Central memory CD8-positive, alpha-beta T cell (primary cell): ENCODE measurements at regions not wholly inside any gene's neighbourhood (a gene's known extent, or its start where the extent isn't known, plus 50 kb on each side); places are given as distances from the start of the nearest gene placed in this dataset.

Experiments used
- ATAC-seq: fragments of 150-1000 bp; cut with Tn5 transposase; replicated peaks from 2 replicates; pipeline ENCODE4 v1.10.0; 2022; ENCODE audit warnings: mild to moderate bottlenecking, moderate FRiP score, moderate number of reproducible peaks; ENCODE audit not compliant: poor library complexity, severe bottlenecking; ENCODE audit errors: extremely low read depth
- DNase-seq, 2 donors: peaks; one replicate each; pipeline ENCODE4 v3.0.0; 2021; ENCODE audit warnings: low spot score in 2 of 2
- H3K27ac Mint-ChIP-seq: one replicate; pipeline ENCODE4 v1.8.0; 2022; ENCODE audit warnings: low read depth, mild to moderate bottlenecking, moderate library complexity, mixed read lengths
- H3K27me3 Mint-ChIP-seq: one replicate; pipeline ENCODE4 v1.8.0; 2022; ENCODE audit warnings: mixed read lengths
- H3K36me3 Mint-ChIP-seq: one replicate; pipeline ENCODE4 v1.8.0; 2022; ENCODE audit warnings: mild to moderate bottlenecking, moderate library complexity, mixed read lengths; ENCODE audit not compliant: insufficient read depth
- H3K4me1 Mint-ChIP-seq: one replicate; pipeline ENCODE4 v1.8.0; 2022; ENCODE audit warnings: mixed read lengths
- H3K4me3 Mint-ChIP-seq: one replicate; pipeline ENCODE4 v1.8.0; 2022; ENCODE audit warnings: mild to moderate bottlenecking, moderate library complexity, mixed read lengths
- H3K9me3 Mint-ChIP-seq: one replicate; pipeline ENCODE4 v1.8.0; 2022; ENCODE audit warnings: mixed read lengths

DNA sequence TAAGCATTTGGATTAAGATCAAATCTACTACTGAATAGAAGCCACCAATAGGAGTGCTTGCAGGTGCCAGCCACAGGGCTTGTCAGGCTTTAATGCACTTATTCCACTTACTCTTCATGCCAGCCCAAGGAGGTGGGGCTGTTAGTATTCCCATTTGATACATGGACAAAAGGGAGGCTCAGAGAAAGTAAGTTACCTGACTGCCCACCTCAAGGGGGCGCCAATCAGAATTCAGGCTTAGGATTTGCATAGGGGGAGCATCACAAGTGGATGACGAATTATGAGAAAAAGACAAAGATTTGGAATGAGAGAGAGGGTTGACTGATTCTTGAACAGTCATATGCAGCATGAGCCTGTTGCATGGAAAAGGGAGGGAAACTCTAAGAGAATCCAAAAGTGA is 188.4 kb upstream of the TSHZ2 start:
- H3K27ac Mint-ChIP-seq, result no peak overlapping the region
- peaks cover 43% of the 10 kb centered on the region for H3K27me3 Mint-ChIP-seq
- H3K9me3 Mint-ChIP-seq, result no peaks in the 10 kb centered on the region
- ATAC-seq (no peak), DNase-seq (no peak)
- H3K4me1 Mint-ChIP-seq, result no peaks in the 10 kb centered on the region
- H3K4me3 Mint-ChIP-seq, result no peak overlapping the region
- no peaks in the 10 kb centered on the region for H3K36me3 Mint-ChIP-seq

DNA sequence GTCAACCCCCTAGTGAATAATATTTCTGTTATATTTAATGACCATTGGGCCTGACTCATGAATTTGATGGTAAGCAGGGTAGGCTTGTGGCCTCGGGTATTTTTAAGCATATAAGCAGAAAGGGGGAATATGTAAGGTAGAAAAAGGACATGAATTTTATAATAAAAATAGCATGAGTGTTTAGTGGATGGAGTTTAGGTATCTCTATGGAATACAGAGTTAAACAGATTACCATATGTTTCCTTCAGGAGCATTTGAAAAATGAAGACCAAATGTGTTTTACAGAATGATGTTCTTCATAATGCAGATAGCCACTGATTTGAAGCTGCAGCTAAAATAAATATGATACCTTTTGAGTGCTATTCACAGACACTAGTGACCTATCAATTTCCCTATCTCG is 191.7 kb upstream of the TSHZ2 start:
- no peak overlapping the region for H3K27ac Mint-ChIP-seq
- no peaks in the 10 kb centered on the region for H3K36me3 Mint-ChIP-seq
- H3K4me3 Mint-ChIP-seq, result no peak overlapping the region
- ATAC-seq (no peak), DNase-seq (no peak)
- no peaks in the 10 kb centered on the region for H3K9me3 Mint-ChIP-seq
- H3K4me1 Mint-ChIP-seq, result no peaks in the 10 kb centered on the region
- peaks cover 40% of the 10 kb centered on the region for H3K27me3 Mint-ChIP-seq

DNA sequence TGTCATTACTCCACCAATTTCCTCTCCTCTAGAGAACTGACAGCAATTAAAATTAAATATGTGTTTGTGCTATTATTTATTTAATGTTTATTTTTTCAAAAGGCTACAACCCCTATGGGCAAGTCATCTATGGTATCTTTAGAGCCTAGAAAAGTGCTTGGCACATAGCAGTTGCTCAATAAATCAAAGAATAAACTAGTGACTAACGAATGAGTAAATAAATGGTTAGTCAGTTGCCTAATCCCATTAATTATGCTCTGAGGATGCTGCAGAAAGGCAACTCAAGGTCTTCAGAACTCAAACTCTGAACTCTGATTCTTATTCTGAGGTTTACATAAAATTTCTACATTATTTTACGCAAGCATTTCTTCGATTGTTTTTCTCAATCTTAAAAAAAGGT is 193.0 kb upstream of the TSHZ2 start:
- Mint-ChIP-seq H3K4me3 (no peak overlapping the region), H3K36me3 (no peaks in the 10 kb centered on the region), H3K27me3 (peaks cover 40% of the 10 kb centered on the region), H3K4me1 (no peaks in the 10 kb centered on the region), H3K9me3 (no peaks in the 10 kb centered on the region), H3K27ac (no peak overlapping the region)
- DNase-seq (no peak), ATAC-seq (no peak)

DNA sequence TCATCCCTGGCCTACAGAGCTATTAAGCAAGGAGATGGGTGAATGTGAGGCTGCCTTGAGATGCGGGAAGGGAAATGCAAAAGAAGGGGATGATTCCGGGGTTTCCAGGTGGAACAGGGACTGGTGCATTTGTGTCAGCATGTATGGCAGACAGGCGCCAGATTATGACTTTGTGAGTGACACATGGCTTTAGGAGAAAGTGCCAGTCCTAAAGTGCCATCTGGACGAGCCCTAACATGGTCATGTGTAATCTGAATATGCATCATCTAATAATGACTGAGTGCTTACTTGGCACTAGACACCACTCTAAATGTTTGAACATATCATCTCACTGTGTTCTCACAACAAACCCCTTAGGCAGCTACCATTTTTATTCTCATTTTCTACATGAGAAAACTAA is 195.0 kb upstream of the TSHZ2 start:
- no peak overlapping the region for H3K4me3 Mint-ChIP-seq
- H3K9me3 Mint-ChIP-seq, result no peaks in the 10 kb centered on the region
- no peaks in the 10 kb centered on the region for H3K4me1 Mint-ChIP-seq
- ATAC-seq (no peak), DNase-seq (no peak)
- no peaks in the 10 kb centered on the region for H3K36me3 Mint-ChIP-seq
- peaks cover 49% of the 10 kb centered on the region for H3K27me3 Mint-ChIP-seq
- H3K27ac Mint-ChIP-seq, result no peak overlapping the region

DNA sequence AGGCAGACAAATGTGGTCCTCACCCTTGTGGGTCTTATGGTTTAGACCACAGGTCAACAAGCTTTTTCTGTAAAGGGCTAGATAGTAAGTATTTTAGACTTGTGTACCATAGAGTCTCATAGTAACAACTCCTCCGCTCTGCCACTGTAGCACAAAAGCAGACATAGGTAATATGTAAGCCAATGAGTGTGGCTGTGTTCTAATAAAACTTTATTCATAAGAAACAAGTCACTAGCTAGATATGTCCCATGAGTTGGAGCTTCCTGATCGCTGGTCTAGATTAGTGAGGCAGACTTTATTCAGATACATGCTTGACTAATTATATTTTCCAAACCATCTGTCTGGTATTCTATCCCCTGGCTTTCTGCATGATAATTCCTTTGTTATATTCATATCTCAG is 196.4 kb upstream of the TSHZ2 start:
- no peak overlapping the region for H3K27ac Mint-ChIP-seq
- no peak overlapping the region for H3K4me3 Mint-ChIP-seq
- no peaks in the 10 kb centered on the region for H3K36me3 Mint-ChIP-seq
- H3K9me3 Mint-ChIP-seq, result no peaks in the 10 kb centered on the region
- ATAC-seq (no peak), DNase-seq (no peak)
- no peaks in the 10 kb centered on the region for H3K4me1 Mint-ChIP-seq
- peaks cover 49% of the 10 kb centered on the region for H3K27me3 Mint-ChIP-seq

DNA sequence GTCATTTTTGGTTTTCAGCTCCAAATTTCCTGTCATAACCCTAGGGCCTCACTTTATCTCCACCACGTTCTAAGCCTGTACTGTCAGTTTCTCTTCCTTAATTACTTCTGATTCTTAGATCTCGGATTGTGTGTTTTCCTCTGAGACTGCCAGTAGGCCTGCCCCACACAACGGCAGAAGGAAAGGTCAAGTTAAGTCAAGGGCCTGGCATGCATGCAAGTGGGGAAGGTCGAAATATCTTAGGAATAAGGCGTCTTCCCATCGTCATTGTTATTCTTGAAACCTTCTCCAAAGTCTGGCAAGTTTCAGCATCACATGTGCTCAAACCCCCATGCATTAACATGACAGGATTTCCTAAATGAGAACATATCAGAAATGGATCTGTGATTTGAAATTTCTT is 203.5 kb upstream of the TSHZ2 start:
- no peak for DNase-seq
- Mint-ChIP-seq H3K27ac (no peak overlapping the region), H3K4me1 (no peaks in the 10 kb centered on the region)

DNA sequence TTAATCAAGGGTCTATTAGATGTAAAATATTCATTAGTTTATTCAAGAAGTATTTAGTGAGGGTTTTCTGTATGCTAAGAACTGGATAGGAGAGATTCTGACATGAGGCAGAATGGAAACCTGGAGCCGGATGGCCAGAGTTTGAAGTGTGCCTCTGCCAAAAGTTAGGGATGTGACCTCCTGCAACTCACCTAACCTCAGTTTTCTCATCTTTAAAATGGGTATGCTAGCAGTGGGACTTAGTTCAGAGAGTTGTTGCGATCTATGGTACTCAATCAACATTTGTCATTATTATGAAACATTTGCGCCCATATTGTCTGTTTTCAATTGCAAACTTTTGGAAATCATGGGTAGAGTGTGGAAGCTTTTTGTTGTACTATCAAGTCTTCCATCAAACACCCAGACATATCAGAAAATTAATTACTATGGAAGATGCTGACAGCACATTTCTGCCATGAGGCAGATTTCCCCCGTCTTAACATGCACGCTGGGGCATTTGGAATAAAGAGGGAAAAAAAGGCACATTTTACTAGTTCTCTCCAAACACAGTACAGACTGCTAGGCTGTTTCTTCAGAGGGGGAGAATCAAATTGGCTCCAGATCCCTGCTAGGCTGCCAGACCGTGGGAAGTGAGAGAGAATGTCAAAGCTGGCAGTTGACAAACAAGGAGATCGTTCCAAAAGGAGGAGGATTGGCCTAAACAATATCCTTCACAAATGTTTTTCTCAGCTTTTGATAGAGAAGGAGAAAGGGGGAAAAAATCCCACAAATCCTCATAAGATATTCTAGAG is 205.3 kb upstream of the TSHZ2 start:
- Mint-ChIP-seq H3K9me3 (no peaks in the 10 kb centered on the region), H3K27ac (no peak overlapping the region), H3K4me3 (no peak overlapping the region), H3K27me3 (peaks cover 8% of the 10 kb centered on the region), H3K36me3 (no peaks in the 10 kb centered on the region), H3K4me1 (no peaks in the 10 kb centered on the region)
- DNase-seq (no peak), ATAC-seq (no peak)

More for the DNA sequence above, 203.5 kb upstream of the TSHZ2 start:
- Mint-ChIP-seq H3K4me3 (no peak overlapping the region), H3K36me3 (no peaks in the 10 kb centered on the region), H3K9me3 (no peaks in the 10 kb centered on the region), H3K27me3 (peaks cover 17% of the 10 kb centered on the region)
- ATAC-seq, result no peak

DNA sequence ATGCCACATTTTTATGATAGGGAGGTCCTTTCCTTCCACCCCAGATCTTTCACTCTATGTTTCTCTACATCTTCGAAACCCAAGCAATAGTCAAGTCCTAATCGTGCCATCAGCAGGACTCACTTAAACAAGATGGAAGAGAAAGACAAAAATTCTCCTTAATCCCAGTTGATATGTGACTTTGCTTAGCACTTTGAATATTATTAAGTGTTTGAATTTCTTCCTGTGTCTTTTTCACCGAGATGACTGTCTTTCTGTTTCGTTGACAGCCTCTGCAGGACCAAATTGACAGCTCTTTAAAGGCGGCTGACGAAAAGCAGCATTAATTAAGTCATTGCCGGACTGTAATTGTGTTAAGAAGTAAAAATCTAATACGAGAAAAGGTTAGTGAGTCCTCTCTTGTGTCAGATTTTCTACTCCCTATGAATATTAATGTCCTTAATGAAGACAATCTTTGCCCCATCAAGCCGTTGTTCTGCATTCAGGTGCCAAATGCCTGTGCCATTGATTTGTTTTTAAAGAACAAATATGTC is 208.8 kb upstream of the TSHZ2 start:
- Mint-ChIP-seq H3K9me3 (no peaks in the 10 kb centered on the region), H3K4me3 (no peak overlapping the region), H3K27ac (no peak overlapping the region), H3K4me1 (no peaks in the 10 kb centered on the region), H3K27me3 (peaks cover 8% of the 10 kb centered on the region), H3K36me3 (no peaks in the 10 kb centered on the region)
- DNase-seq, result no peak
- ATAC-seq, result no peak

DNA sequence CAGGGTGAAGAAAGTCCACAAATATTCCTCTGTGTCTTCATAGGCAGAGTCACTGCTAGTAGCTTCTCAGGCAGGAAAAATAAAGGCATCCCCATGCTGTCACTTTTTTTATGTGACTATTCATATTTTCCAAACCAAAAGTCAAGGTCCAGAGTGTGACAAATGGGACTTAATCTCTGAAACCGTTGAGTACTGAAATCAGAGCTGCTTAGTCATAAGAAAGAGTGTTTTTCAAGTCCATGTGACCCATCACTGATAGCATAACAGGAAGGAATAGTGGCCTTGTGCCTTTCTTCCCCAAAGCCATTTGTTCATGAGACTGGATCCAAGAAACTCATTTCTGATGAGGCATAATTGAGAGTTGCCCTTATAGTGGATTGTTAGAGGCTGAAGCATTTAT is 210.3 kb upstream of the TSHZ2 start:
- ATAC-seq, result no peak
- H3K4me3 Mint-ChIP-seq, result no peak overlapping the region
- H3K4me1 Mint-ChIP-seq, result no peaks in the 10 kb centered on the region
- H3K36me3 Mint-ChIP-seq, result no peaks in the 10 kb centered on the region
- peaks cover 3% of the 10 kb centered on the region for H3K27me3 Mint-ChIP-seq
- no peak overlapping the region for H3K27ac Mint-ChIP-seq
- no peaks in the 10 kb centered on the region for H3K9me3 Mint-ChIP-seq
- DNase-seq, result no peak

DNA sequence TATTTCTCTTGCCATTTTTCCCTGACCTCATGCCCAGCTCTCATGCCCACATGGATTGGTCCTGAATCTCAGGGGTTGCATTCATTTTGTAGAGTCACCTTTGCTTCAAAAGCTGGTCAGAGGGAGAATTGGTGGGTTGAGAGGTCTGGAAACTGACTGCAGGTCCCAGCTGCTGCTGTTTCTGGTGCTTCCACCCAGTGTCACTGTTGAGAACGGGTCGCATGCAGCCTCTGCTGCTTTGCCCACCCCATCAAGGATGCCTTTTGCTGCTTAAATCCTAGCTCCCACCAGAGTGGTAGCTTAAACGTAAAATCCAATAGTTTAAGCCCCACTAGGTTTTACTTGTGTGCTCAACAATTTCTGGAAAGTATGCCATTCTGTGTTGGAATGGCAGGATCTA is 211.4 kb upstream of the TSHZ2 start:
- Mint-ChIP-seq H3K27me3 (no peaks in the 10 kb centered on the region), H3K4me3 (no peak overlapping the region), H3K27ac (no peak overlapping the region), H3K4me1 (no peaks in the 10 kb centered on the region), H3K36me3 (no peaks in the 10 kb centered on the region), H3K9me3 (no peaks in the 10 kb centered on the region)
- DNase-seq (no peak), ATAC-seq (no peak)

DNA sequence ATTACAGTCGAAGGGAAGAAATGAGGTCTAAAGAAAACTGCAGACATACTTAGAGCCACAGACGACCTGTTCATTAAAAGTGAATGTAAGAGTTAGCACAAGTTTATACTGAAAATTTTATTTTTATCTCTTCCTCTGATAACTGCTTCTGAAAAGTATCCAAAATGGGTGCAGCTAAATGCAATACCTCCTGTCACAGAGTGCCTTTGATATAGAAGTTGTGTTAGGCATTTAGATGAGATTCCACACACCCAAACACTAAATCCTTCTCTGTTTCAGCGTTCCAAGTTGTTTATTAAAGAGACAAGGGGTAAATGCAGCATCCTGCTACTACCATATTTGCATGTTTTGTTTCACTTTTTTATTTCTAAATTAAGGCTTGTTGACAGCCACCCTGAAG is 214.7 kb upstream of the TSHZ2 start:
- Mint-ChIP-seq H3K4me1 (no peaks in the 10 kb centered on the region), H3K9me3 (no peaks in the 10 kb centered on the region), H3K36me3 (no peaks in the 10 kb centered on the region), H3K27me3 (no peaks in the 10 kb centered on the region), H3K4me3 (no peak overlapping the region), H3K27ac (no peak overlapping the region)
- ATAC-seq (no peak), DNase-seq (no peak)

DNA sequence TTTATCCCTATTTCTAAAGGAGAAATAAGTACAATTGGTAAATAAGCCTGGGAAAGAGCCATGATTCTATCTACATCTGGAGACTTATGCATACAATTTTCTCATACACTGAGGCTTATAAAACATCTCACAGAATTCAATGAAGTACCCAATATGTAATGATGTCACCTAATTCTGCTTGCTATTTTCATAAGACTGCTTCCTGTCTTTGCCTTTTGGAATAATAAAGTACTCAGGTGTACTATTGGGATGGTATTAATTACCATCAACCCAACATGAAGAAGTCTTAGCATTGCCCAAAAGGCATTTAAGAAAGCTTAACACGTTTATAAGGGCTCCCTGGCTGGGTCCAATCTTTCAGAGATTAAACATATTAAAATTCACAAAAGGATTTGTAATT is 216.4 kb upstream of the TSHZ2 start:
- Mint-ChIP-seq H3K4me3 (no peak overlapping the region), H3K9me3 (no peaks in the 10 kb centered on the region), H3K27ac (no peak overlapping the region), H3K36me3 (no peaks in the 10 kb centered on the region), H3K27me3 (no peaks in the 10 kb centered on the region), H3K4me1 (no peaks in the 10 kb centered on the region)
- no peak for DNase-seq
- ATAC-seq, result no peak

DNA sequence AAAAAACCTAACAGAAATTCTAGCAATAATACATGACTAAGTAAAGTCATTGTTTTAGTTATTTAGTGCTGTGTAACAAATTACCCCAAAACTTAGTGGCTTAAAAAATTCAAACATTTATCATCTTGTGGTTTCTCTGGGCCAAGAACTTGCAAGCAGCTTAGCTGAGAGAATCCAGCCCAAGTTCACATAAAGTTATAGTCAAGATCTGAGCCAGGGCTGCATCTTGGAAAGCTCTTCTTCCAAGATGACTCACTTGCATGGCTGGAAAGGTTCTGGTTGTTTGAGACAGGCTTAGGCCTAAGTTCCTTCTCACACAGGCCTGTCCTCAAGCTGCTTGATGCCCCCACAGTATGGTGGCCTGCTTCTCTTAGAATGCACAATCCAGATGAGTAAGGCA is 217.8 kb upstream of the TSHZ2 start:
- Mint-ChIP-seq H3K27me3 (no peaks in the 10 kb centered on the region), H3K36me3 (no peaks in the 10 kb centered on the region), H3K4me1 (no peaks in the 10 kb centered on the region), H3K27ac (no peak overlapping the region), H3K9me3 (no peaks in the 10 kb centered on the region), H3K4me3 (no peak overlapping the region)
- DNase-seq (no peak), ATAC-seq (no peak)
